Psoas muscle (tissue), 7 donors: ENCODE measurements at regions not wholly inside any gene's neighbourhood (a gene's known extent, or its start where the extent isn't known, plus 50 kb on each side); places are given as distances from the start of the nearest gene placed in this dataset.

Source experiments
- ATAC-seq, 4 donors: fragments of 200-7000 bp; cut with Tn5 transposase; one replicate each; pipeline ENCODE4 v1.9.1; 2020; ENCODE audit warnings: moderate library complexity in 3 of 4, mild to moderate bottlenecking in 2 of 4
- DNase-seq, 2 donors: peaks; one replicate each; pipeline ENCODE4 v3.0.0-alpha.2; 2020
- H3K27ac ChIP-seq: fragments of 200-600 bp; one replicate; pipeline ENCODE4 v1.8.0; 2022
- H3K27me3 ChIP-seq, 3 donors: fragments of 200-600 bp in 1 of 3; one replicate each; pipeline versions ENCODE4 v1.6.1 to v1.8.0; 2013 to 2022; ENCODE audit warnings: low read length in 2 of 3, mild to moderate bottlenecking in 2 of 3, moderate library complexity in 1 of 3; ENCODE audit not compliant: insufficient read depth in 3 of 3
- H3K36me3 ChIP-seq, 2 donors: fragments of 200-600 bp in 1 of 2; one replicate each; pipeline versions ENCODE4 v1.6.1 to v1.8.0; 2013 to 2022; ENCODE audit warnings: low read depth in 1 of 2, mild to moderate bottlenecking in 1 of 2, moderate library complexity in 1 of 2; ENCODE audit not compliant: insufficient read depth in 1 of 2
- H3K4me1 ChIP-seq: fragments of 200-600 bp; one replicate; pipeline ENCODE4 v1.8.0; 2022
- H3K4me3 ChIP-seq: fragments of 200-600 bp; one replicate; pipeline ENCODE4 v1.8.0; 2022; ENCODE audit warnings: mild to moderate bottlenecking
- H3K9me3 ChIP-seq: fragments of 200-600 bp; one replicate; pipeline ENCODE4 v1.8.0; 2022
- WGBS, 3 donors: extraction: QIAGEN DNeasy Blood & Tissue Kit; methylation state at CpG; one replicate each; pipeline versions ENCODE4 v1.1.6 to v1.1.7; 2013; 5-methylcytosine and 5-hydroxymethylcytosine counted together
- intact Hi-C, 2 donors: fragments of 100-400 bp; cut with DNase I; formaldehyde crosslinking; loops; one replicate each; pipeline versions ENCODE4 v1.11.0 to v1.14.2; 2022
- TF ChIP-seq, protein P1 (sequence below): fragments of 200-600 bp; IDR thresholded peaks from one replicate; pipeline ENCODE4 v1.8.0; 2022; ENCODE audit warnings: antibody characterized with exemption
- donor health status: healthy with polysubstance abuse.
- donor health status: DM: no; HTN: no; CAD: no; lungs with moderate emphysema.
- donor health status: Bipolar disorder and iron deficiency.
- donor health status: healthy.
- donor health status: DM: yes; HTN: yes; CAD: no.
- donor health status: DM: no; HTN: no; CAD: no.
- donor health status: DM: yes; HTN: yes; CAD: no.

DNA sequence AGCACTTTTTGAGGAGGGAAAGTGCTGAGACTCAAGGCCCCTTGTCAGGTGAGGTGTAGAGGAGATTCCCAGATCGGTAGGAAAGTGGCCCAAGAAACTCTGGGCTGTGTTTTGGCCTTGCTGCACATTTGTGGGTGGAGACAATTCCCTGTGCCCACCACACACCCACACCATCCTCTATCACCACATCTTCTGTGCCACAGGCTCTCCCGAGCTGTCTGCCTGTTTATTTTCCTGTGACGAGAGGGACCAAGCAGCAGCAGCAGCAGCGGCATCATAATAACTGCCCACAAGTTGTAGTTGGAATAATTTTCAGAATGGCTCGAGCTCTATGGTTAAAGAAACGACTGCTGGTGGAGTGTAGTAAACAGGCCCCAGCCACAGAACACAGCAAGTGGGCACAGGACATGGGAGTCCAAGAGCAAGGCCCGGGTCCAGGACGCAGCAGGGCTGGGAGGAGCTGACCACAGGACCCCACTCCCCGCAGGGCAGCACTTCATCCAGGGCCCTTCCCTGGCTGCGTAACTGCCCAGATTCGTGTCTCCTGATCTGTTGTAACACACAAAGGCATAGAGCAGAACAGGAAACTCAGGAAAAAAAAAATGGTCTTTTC is 55.6 kb upstream of the BCL2L14 start:
- Histone ChIP-seq H3K4me3 (no peak overlapping the region), H3K36me3 (no peaks in the 10 kb centered on the region), H3K27me3 (no peaks in the 10 kb centered on the region), H3K27ac (no peak overlapping the region), H3K4me1 (peaks cover 11% of the 10 kb centered on the region), H3K9me3 (no peaks in the 10 kb centered on the region)
- intact Hi-C loops, result loop anchor here in 1 of 2 donors (5.0 kb wide), 1 partner anchor 433 kb away; no protein-coding TSS in a partner anchor
- 72 to 77% (median 75%) methylated on average over 11 of the region's 11 CpGs for WGBS, 3 donors
- DNase-seq, result no peak
- TF ChIP-seq, protein P1, sequence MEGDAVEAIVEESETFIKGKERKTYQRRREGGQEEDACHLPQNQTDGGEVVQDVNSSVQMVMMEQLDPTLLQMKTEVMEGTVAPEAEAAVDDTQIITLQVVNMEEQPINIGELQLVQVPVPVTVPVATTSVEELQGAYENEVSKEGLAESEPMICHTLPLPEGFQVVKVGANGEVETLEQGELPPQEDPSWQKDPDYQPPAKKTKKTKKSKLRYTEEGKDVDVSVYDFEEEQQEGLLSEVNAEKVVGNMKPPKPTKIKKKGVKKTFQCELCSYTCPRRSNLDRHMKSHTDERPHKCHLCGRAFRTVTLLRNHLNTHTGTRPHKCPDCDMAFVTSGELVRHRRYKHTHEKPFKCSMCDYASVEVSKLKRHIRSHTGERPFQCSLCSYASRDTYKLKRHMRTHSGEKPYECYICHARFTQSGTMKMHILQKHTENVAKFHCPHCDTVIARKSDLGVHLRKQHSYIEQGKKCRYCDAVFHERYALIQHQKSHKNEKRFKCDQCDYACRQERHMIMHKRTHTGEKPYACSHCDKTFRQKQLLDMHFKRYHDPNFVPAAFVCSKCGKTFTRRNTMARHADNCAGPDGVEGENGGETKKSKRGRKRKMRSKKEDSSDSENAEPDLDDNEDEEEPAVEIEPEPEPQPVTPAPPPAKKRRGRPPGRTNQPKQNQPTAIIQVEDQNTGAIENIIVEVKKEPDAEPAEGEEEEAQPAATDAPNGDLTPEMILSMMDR, result no peak
- no peak for ATAC-seq

DNA sequence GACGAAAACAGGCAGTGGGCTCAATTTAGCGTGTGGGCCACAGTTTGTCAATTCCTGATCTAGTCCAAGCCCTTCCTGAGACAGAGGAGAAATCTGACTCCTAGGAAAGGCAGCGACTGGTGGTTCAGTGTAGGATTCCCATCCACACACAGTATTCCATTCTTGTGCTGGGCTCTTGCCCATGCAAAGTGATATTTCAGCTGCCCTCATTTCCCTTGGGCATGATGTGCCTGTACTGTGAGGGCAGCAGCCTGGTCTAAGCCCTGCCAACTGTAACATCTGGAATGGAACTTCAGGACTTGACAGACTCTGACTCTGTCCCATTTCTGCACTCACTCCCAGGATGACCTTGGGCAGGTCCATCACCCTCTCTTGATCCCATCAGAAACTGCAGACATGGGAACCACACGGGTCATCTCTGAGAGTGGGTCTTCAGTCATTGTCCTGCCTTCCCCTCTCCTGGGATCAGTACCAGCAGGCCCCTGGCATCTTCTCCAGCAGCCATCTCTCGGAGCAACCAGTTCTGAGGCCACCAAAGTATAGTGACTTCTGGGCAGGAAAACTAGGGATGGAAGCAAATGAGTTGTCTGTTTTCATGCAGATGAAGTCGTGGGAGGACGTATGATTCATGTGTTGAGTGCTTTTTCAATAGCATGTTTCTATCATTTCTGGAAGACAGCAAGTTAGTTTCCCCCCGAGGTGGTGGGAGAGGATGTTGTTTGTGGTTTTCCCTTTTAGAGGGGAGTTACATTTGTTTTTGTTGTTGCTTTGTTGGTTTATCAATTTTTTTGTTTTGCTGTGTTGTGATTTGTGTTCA is 54.2 kb upstream of the BCL2L14 start:
- 34 to 43% (median 34%) methylated on average over 8 of the region's 8 CpGs for WGBS, 3 donors

DNA sequence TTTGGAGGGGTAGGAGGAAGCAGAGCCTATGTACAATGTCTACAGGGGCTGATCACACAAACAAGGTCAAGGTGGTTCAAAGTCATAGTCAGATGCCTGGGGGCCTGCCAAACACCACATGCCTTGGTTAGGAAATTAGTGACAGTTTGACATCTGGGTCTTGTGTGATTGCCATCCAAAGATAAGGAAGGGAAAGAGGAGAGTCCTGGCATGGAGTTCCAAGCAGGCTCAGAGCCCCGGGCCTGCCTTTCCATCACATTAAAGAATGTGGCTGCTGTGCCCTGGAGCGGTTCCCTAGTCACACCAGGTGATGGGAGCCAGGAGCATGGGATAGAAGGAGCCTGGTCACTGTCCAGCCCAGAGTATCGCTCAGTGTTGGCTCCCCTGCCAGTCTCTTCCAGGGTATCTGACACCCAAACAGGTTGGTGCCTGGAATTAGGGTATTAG is 53.6 kb upstream of the BCL2L14 start:
- no peak overlapping the region for H3K4me3 ChIP-seq
- peaks cover 11% of the 10 kb centered on the region for H3K4me1 ChIP-seq
- no peaks in the 10 kb centered on the region for H3K27me3 ChIP-seq
- no peak overlapping the region for H3K27ac ChIP-seq
- H3K9me3 ChIP-seq, result no peaks in the 10 kb centered on the region
- intact Hi-C loops, result loop anchor here in 1 of 2 donors (5.0 kb wide), 1 partner anchor 435 kb away; no protein-coding TSS in a partner anchor
- TF ChIP-seq, protein P1, result no peak
- no peaks in the 10 kb centered on the region for H3K36me3 ChIP-seq
- ATAC-seq (peak in 3 of 4 donors; percentile 30 to 45 (median 37)), DNase-seq (no peak)
- 24 to 45% (median 35%) methylated on average over 3 of the region's 3 CpGs for WGBS, 3 donors

More for the DNA sequence above, 54.2 kb upstream of the BCL2L14 start:
- Histone ChIP-seq H3K4me3 (no peak overlapping the region), H3K27ac (peak overlapping the region; percentile 41), H3K27me3 (no peaks in the 10 kb centered on the region), H3K9me3 (no peaks in the 10 kb centered on the region), H3K36me3 (no peaks in the 10 kb centered on the region), H3K4me1 (peaks cover 11% of the 10 kb centered on the region)
- TF ChIP-seq, protein P1, result no peak
- ATAC-seq (peak; percentile 84 to 93 (median 90)), DNase-seq (no peak)
- intact Hi-C loops, result loop anchor here in 1 of 2 donors (5.0 kb wide), 1 partner anchor 434 kb away; no protein-coding TSS in a partner anchor

DNA sequence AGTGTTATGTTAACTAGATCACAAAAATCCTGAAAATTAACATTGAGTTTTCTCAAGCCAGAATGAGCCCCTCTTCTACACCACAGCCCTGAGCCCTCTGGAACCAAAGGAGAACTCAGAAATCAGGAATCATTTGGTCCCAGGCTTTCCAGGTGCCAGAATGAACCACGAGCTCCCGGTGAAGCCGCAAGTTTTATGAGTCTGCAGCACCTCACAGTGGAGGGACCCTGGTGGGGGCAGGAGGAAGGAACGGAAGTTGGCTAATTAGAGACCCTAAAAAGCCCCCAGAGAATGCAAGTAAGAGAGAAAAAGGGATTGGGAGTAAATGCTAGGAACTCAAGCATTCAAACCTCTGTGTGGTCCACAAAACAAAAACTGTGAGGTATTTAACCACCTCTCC is 52.9 kb upstream of the BCL2L14 start:
- WGBS, 3 donors, result 50 to 62% (median 57%) methylated on average over 4 of the region's 4 CpGs
- no peak for DNase-seq
- H3K9me3 ChIP-seq, result no peaks in the 10 kb centered on the region
- H3K4me1 ChIP-seq, result peaks cover 11% of the 10 kb centered on the region
- no peaks in the 10 kb centered on the region for H3K36me3 ChIP-seq
- intact Hi-C loops, result loop anchor here in 1 of 2 donors (5.0 kb wide), 1 partner anchor 435 kb away; no protein-coding TSS in a partner anchor
- ATAC-seq, result peak in 1 of 4 donors; percentile 58
- no peak overlapping the region for H3K27ac ChIP-seq
- H3K4me3 ChIP-seq, result no peak overlapping the region
- H3K27me3 ChIP-seq, result no peaks in the 10 kb centered on the region
- TF ChIP-seq, protein P1, result peak; percentile 31
